ENCODE measurements at regions not wholly inside any gene's neighbourhood (a gene's known extent, or its start where the extent isn't known, plus 50 kb on each side); places are given as distances from the start of the nearest gene placed in this dataset.

GRCh38 chr22:48352086-48352911 is 1475.4 kb downstream of the BRD1 start:
- no peak for DNase-seq

GRCh38 chr22:48351376-48352085 is 1476.1 kb downstream of the BRD1 start:
- no peak for DNase-seq

- no peak for DNase-seq
Measured at GRCh38 chr22:48350456-48350855, 1477.2 kb downstream of the BRD1 start.

GRCh38 chr22:48348855-48349254 is 1478.8 kb downstream of the BRD1 start:
- DNase-seq: no peak

- DNase-seq: no peak
Measured at GRCh38 chr22:48347311-48347710, 1480.4 kb downstream of the BRD1 start.

GRCh38 chr22:48346911-48347310 is 1480.8 kb downstream of the BRD1 start:
- DNase-seq: no peak

GRCh38 chr22:48346311-48346710 is 1481.4 kb downstream of the BRD1 start:
- DNase-seq: no peak

GRCh38 chr22:48345631-48346030 is 1482.0 kb downstream of the BRD1 start:
- no peak for DNase-seq

- no peak for DNase-seq
Measured at GRCh38 chr22:48343461-48343860, 1484.2 kb downstream of the BRD1 start.

GRCh38 chr22:48342732-48343131 is 1484.9 kb downstream of the BRD1 start:
- no peak for DNase-seq

- no peak for DNase-seq
Measured at GRCh38 chr22:48342016-48342415, 1485.7 kb downstream of the BRD1 start.

- no peak for DNase-seq
Measured at GRCh38 chr22:48340727-48341709, 1486.7 kb downstream of the BRD1 start.

- DNase-seq: no peak
Measured at GRCh38 chr22:48340191-48340590, 1487.5 kb downstream of the BRD1 start.

- DNase-seq: no peak
Measured at GRCh38 chr22:48338793-48339705, 1488.6 kb downstream of the BRD1 start.

- DNase-seq: no peak
Measured at GRCh38 chr22:48337957-48338792, 1489.5 kb downstream of the BRD1 start.

GRCh38 chr22:48336339-48337060 is 1491.2 kb downstream of the BRD1 start:
- no peak for DNase-seq

- no peak for DNase-seq
Measured at GRCh38 chr22:48335442-48336139, 1492.1 kb downstream of the BRD1 start.

GRCh38 chr22:48334971-48335370 is 1492.7 kb downstream of the BRD1 start:
- no peak for DNase-seq

Data from inflammatory macrophage treated with lipopolysaccharide for 1 hour (primary cell).